Ishikawa (cell line): ENCODE measurements at regions not wholly inside any gene's neighbourhood (a gene's known extent, or its start where the extent isn't known, plus 50 kb on each side); places are given as distances from the start of the nearest gene placed in this dataset.

Experiments used
- CEBPB ChIP-seq: IDR thresholded peaks from 2 replicates; pipeline ENCODE4 v1.6.1; 2012
- CREB1 ChIP-seq: IDR thresholded peaks from 2 replicates; pipeline ENCODE4 v1.6.1; 2012; ENCODE audit warnings: low read depth
- EGR1 ChIP-seq: IDR thresholded peaks from 2 replicates; pipeline ENCODE4 v1.6.1; 2012
- EP300 ChIP-seq: IDR thresholded peaks from 2 replicates; pipeline ENCODE4 v1.6.1; 2012; ENCODE audit warnings: borderline replicate concordance
- FOXM1 ChIP-seq: IDR thresholded peaks from 2 replicates; pipeline ENCODE4 v1.6.1; 2012; ENCODE audit warnings: low read depth, borderline replicate concordance
- NFIC ChIP-seq: IDR thresholded peaks from 2 replicates; pipeline ENCODE4 v1.6.1; 2012
- RAD21 ChIP-seq: IDR thresholded peaks from 2 replicates; pipeline ENCODE4 v1.6.1; 2012; ENCODE audit warnings: low read depth
- TAF1 ChIP-seq: IDR thresholded peaks from 2 replicates; pipeline ENCODE4 v1.6.1; 2012; ENCODE audit warnings: low read depth, mild to moderate bottlenecking
- TCF12 ChIP-seq: IDR thresholded peaks from 2 replicates; pipeline ENCODE4 v1.6.1; 2012; ENCODE audit warnings: low read depth
- TEAD4 ChIP-seq: IDR thresholded peaks from 2 replicates; pipeline ENCODE4 v1.6.1; 2012
- YY1 ChIP-seq: IDR thresholded peaks from 2 replicates; pipeline ENCODE4 v1.6.1; 2012; ENCODE audit warnings: low read depth
- ZBTB7A ChIP-seq: IDR thresholded peaks from 2 replicates; pipeline ENCODE4 v1.6.1; 2012; ENCODE audit warnings: low read depth
- TF ChIP-seq, protein P1 (sequence below): IDR thresholded peaks from 2 replicates; pipeline ENCODE4 v1.6.1; 2012; ENCODE audit warnings: low read depth, mild to moderate bottlenecking
- TF ChIP-seq, protein P2 (sequence below): IDR thresholded peaks from 2 replicates; pipeline ENCODE4 v1.6.1; 2012
- TF ChIP-seq, protein P3 (sequence below): IDR thresholded peaks from 2 replicates; pipeline ENCODE4 v1.6.1; 2012

DNA sequence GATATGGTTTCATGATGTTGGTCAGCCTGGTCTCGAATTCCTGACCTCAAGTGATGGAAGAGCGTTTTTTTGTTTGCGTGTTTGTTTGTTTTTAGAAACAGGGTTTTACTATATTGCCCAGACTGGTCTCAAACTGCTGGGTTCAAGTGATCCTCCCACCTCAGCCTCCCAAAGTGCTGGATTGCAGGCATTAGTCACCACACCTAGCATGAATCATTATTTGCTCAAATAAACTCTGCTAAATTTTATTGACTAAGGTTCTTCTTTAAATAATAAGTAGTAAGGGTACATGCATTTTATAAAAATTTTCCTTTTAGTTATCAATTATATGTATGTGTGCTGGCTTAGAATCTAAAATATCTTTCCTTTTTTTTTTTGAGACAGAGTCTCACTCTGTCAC lies 52.9 kb downstream of the ZBTB9 start:
- TF ChIP-seq, protein P1, sequence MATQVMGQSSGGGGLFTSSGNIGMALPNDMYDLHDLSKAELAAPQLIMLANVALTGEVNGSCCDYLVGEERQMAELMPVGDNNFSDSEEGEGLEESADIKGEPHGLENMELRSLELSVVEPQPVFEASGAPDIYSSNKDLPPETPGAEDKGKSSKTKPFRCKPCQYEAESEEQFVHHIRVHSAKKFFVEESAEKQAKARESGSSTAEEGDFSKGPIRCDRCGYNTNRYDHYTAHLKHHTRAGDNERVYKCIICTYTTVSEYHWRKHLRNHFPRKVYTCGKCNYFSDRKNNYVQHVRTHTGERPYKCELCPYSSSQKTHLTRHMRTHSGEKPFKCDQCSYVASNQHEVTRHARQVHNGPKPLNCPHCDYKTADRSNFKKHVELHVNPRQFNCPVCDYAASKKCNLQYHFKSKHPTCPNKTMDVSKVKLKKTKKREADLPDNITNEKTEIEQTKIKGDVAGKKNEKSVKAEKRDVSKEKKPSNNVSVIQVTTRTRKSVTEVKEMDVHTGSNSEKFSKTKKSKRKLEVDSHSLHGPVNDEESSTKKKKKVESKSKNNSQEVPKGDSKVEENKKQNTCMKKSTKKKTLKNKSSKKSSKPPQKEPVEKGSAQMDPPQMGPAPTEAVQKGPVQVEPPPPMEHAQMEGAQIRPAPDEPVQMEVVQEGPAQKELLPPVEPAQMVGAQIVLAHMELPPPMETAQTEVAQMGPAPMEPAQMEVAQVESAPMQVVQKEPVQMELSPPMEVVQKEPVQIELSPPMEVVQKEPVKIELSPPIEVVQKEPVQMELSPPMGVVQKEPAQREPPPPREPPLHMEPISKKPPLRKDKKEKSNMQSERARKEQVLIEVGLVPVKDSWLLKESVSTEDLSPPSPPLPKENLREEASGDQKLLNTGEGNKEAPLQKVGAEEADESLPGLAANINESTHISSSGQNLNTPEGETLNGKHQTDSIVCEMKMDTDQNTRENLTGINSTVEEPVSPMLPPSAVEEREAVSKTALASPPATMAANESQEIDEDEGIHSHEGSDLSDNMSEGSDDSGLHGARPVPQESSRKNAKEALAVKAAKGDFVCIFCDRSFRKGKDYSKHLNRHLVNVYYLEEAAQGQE = no peak
- TF ChIP-seq TAF1 (no peak), CEBPB (no peak), YY1 (no peak), ZBTB7A (no peak), TEAD4 (no peak), EGR1 (no peak)
- TF ChIP-seq, protein P2, sequence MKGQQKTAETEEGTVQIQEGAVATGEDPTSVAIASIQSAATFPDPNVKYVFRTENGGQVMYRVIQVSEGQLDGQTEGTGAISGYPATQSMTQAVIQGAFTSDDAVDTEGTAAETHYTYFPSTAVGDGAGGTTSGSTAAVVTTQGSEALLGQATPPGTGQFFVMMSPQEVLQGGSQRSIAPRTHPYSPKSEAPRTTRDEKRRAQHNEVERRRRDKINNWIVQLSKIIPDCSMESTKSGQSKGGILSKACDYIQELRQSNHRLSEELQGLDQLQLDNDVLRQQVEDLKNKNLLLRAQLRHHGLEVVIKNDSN = no peak

DNA sequence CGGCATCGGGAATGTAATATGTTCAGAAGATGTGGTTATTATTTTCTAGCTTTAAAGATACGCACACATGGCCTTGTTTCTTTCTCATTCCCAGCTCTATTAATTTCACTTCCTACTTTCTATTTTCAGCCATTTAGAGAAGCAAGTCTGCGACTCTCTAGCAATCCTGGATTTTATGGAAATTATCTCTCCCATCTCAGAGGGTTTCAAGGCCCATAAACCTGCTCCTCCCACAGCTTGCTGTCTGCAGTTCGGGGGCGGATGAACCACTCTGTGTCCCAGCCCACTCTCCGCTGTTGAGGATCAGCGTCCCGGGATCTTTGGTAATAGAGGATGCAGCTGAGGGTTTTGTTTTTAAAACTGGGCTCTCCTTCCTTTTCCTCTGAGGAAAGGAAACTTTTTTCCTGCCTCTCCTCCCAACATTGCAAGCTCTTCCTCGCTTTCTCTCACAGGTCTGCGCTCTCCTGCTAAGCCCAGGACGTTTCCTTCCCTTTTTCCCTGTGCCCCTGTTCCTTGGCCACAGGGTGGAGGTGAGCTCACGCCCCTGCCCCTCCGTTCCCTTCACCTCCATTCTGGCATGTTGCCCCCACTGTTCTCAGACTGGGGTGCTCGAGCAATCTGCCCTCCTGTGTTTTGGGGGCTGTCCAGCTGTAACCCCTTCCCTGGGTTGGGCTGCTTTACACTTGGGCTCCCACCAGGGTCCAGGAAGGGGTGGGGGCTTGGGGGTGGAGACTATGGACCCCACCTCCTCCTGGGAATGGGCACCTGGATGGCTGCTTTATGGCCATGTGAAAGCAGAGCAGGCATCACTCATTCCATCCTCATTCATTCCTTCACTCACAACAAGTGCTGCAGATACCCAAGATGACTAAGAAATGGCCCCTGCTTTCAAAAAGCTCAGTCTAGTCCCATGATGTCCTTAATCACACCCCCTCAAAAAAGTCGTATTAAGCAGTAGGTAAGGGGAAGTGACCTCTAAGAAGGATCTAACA lies 54.9 kb downstream of the ZBTB9 start:
- no peak for TF ChIP-seq CREB1
- TF ChIP-seq EGR1 = no peak
- TF ChIP-seq, protein P1 = no peak
- no peak for TF ChIP-seq TEAD4
- no peak for TF ChIP-seq EP300
- no peak for TF ChIP-seq TAF1
- TF ChIP-seq FOXM1 = no peak
- TF ChIP-seq, protein P3, sequence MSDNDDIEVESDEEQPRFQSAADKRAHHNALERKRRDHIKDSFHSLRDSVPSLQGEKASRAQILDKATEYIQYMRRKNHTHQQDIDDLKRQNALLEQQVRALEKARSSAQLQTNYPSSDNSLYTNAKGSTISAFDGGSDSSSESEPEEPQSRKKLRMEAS = no peak
- TF ChIP-seq ZBTB7A = no peak
- TF ChIP-seq NFIC = no peak
- TF ChIP-seq, protein P2 = no peak
- TF ChIP-seq TCF12 = no peak
- no peak for TF ChIP-seq RAD21
- TF ChIP-seq YY1 = no peak
- no peak for TF ChIP-seq CEBPB

DNA sequence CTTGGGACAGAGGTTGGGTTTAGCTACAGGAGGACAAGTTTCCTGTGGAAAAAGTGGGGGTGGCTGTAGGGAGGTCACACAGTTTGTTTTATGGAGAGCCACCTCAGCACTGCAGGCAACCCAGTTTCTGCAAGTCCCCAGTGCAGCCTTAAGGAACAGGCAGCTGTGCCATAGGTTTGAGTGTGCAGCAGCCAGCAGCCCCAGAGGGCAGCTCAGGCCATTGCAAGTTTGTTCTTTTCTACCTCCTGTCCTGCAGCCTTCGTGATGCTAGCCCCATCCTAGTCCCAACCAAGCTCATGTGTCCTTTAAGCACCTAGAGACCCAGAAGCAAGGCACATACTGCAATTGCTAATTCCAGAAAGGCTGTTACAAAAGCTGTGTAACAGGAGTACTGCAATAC lies 58.8 kb downstream of the ZBTB9 start:
- TF ChIP-seq YY1 = no peak

DNA sequence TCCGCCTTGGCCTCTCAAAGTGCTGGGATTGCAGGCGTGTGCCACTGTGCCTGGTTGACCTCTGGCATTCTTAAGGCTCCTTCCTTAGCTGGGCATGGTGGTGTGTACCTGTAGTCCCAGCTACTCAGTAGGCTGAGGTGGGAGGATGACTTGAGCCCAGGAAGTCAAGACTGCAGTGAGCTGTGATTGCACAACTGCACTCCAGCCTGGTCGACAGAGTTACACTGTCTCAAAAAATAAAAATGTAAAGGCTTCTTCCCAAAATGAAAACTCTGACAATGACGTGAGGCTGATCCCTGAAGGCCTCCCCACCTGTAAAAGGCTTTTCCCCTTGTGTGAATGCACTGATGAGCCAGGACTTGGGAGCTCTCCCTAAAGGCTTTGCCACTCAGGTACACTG lies 62.4 kb downstream of the ZBTB9 start:
- TF ChIP-seq TEAD4 = no peak
- 0 out of 2 replicates have a peak, but pooled peaks have one; percentile 19 for TF ChIP-seq CEBPB

DNA sequence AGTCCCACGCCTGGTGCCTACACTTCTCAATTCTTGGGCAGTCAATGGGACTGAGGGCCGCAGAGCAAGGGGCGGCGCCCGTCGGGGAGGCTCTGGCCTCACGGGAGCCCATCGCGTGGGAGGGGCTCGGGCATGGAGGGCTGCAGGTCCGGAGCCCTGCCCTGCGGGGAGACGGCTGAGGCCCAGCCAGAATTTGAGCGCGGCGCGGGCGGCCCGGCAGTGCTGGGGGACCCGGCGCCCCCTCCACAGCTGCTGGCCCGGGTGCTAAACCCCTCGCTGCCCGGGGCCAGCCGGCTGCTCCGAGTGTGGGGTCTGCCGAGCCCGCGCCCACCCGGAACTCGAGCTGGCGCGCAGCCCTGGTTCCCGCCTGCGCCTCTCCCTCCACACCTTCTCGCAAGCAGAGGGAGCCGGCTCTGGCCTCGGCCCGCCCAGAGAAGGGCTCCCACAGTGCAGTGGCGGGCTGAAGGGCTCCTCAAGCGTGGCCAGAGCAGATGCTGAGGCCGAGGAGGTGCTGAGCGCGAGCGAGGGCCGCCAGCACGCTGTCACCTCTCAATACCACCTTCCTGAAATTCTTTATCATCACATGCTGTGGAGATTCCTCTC lies 58.5 kb downstream of the BAK1 start:
- TF ChIP-seq YY1 (no peak), ZBTB7A (no peak), CREB1 (no peak), TCF12 (no peak), FOXM1 (no peak), TAF1 (no peak), RAD21 (no peak), EP300 (no peak), CEBPB (no peak), EGR1 (no peak), TEAD4 (no peak), NFIC (no peak)
- TF ChIP-seq, protein P3 = no peak
- TF ChIP-seq, protein P1 = no peak
- TF ChIP-seq, protein P2 = no peak
